Neural progenitor cell (in vitro differentiated cells): ENCODE measurements at regions not wholly inside any gene's neighbourhood (a gene's known extent, or its start where the extent isn't known, plus 50 kb on each side); places are given as distances from the start of the nearest gene placed in this dataset.

Experiments
- DNase-seq: peaks from one replicate; pipeline ENCODE4 v3.0.0-alpha.2; 2016; ENCODE audit warnings: low spot score
- H2AFZ ChIP-seq: fragments of 200-600 bp; sonication (generic); replicated peaks from 2 replicates; pipeline ENCODE4 v1.6.1; 2016; ENCODE audit warnings: antibody characterized with exemption
- H3F3A ChIP-seq: fragments of 200-600 bp; sonication (generic); 2 replicates; pipeline ENCODE4 v1.6.1; 2016; ENCODE audit warnings: antibody characterized with exemption, low read depth
- H3K27ac ChIP-seq: fragments of 200-600 bp; sonication (generic); 2 replicates; pipeline ENCODE4 v1.5.1; 2016; ENCODE audit warnings: mild to moderate bottlenecking
- H3K27me3 ChIP-seq: fragments of 200-600 bp; sonication (generic); 2 replicates; pipeline ENCODE4 v1.6.1; 2016; ENCODE audit warnings: mild to moderate bottlenecking, moderate library complexity
- H3K36me3 ChIP-seq: fragments of 200-600 bp; sonication (generic); 2 replicates; pipeline ENCODE4 v1.5.1; 2016
- H3K4me1 ChIP-seq: fragments of 200-600 bp; sonication (generic); 2 replicates; pipeline ENCODE4 v1.6.1; 2016; ENCODE audit warnings: mixed run types
- H3K4me2 ChIP-seq: fragments of 200-600 bp; sonication (generic); 2 replicates; pipeline ENCODE4 v1.6.1; 2016
- H3K4me3 ChIP-seq: fragments of 200-600 bp; sonication (generic); 2 replicates; pipeline ENCODE4 v1.5.1; 2016
- H3K79me2 ChIP-seq: fragments of 200-600 bp; sonication (generic); 2 replicates; pipeline ENCODE4 v1.6.1; 2016; ENCODE audit warnings: low read depth
- H3K9ac ChIP-seq: fragments of 200-600 bp; sonication (generic); 2 replicates; pipeline ENCODE4 v1.6.1; 2016
- H3K9me3 ChIP-seq: fragments of 200-600 bp; sonication (generic); 2 replicates; pipeline ENCODE4 v1.5.1; 2016; ENCODE audit warnings: low read depth
- H4K20me1 ChIP-seq: fragments of 200-600 bp; sonication (generic); 2 replicates; pipeline ENCODE4 v1.6.1; 2016; ENCODE audit warnings: low read depth
- H3K27ac Mint-ChIP-seq: 3 replicates; pipeline ENCODE4 v1.8.0; 2021; ENCODE audit warnings: mixed read lengths
- H3K27me3 Mint-ChIP-seq: 2 replicates; pipeline ENCODE4 v1.8.0; 2022; ENCODE audit warnings: low read depth, mild to moderate bottlenecking, inconsistent platforms, moderate library complexity, mixed read lengths; ENCODE audit not compliant: insufficient read depth
- H3K36me3 Mint-ChIP-seq: 3 replicates; pipeline ENCODE4 v1.8.0; 2021; ENCODE audit warnings: mixed read lengths
- H3K4me1 Mint-ChIP-seq: 3 replicates; pipeline ENCODE4 v1.8.0; 2021; ENCODE audit warnings: mixed read lengths
- H3K4me3 Mint-ChIP-seq: 3 replicates; pipeline ENCODE4 v1.8.0; 2021; ENCODE audit warnings: mild to moderate bottlenecking, moderate library complexity, mixed read lengths
- H3K9me3 Mint-ChIP-seq: 3 replicates; pipeline ENCODE4 v1.8.0; 2020; ENCODE audit warnings: mixed read lengths
- EZH2 ChIP-seq: fragments of 200-600 bp; sonication (generic); IDR thresholded peaks from 2 replicates; pipeline ENCODE4 v1.6.1; 2017; ENCODE audit warnings: antibody characterized with exemption, mild to moderate bottlenecking, moderate library complexity
- EZH2phosphoT487 ChIP-seq: fragments of 200-600 bp; sonication (generic); IDR thresholded peaks from 2 replicates; pipeline ENCODE4 v1.6.1; 2017; ENCODE audit warnings: antibody characterized with exemption
- TF ChIP-seq, protein P1 (sequence below): fragments of 200-600 bp; sonication (generic); IDR thresholded peaks from 2 replicates; pipeline ENCODE4 v1.5.1; 2017; ENCODE audit warnings: antibody characterized with exemption, mild to moderate bottlenecking

DNA sequence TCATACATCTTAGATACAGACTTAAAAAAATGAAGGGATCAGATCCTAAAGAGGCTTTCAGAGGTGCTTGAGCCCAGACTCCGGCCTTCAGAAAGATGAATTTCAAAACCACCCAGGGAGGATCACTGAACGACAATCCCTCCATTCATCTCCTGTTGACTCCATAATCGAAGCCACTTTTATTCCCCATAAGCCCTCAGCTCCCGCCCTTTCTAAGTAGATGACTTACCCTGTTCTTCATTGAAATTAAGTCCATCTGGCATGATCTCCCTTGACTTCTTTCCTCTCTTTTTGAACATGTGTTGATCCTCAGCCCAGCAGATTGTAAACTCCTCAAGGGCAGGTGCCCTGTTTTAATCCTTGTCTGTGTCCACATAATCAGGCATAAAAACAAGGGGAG is 50.8 kb upstream of the ASTN2 start:
- H3K27me3 ChIP-seq: no peaks in the 10 kb centered on the region
- H3K79me2 ChIP-seq: no peaks in the 10 kb centered on the region
- H4K20me1 ChIP-seq: no peaks in the 10 kb centered on the region
- H2AFZ ChIP-seq: no peak overlapping the region
- Mint-ChIP-seq H3K4me1 (peaks cover 2% of the 10 kb centered on the region), H3K36me3 (no peaks in the 10 kb centered on the region), H3K27me3 (peaks cover 8% of the 10 kb centered on the region), H3K27ac (no peak overlapping the region), H3K4me3 (no peak overlapping the region), H3K9me3 (no peaks in the 10 kb centered on the region)
- no peak overlapping the region for H3K9ac ChIP-seq
- no peaks in the 10 kb centered on the region for H3K36me3 ChIP-seq
- no peak overlapping the region for H3K27ac ChIP-seq
- H3K4me2 ChIP-seq: no peak overlapping the region
- no peak overlapping the region for H3K4me3 ChIP-seq
- DNase-seq: no peak
- no peaks in the 10 kb centered on the region for H3K9me3 ChIP-seq
- H3K4me1 ChIP-seq: peaks cover 6% of the 10 kb centered on the region
- TF ChIP-seq EZH2phosphoT487 (no peak), EZH2 (no peak)
- TF ChIP-seq, protein P1, sequence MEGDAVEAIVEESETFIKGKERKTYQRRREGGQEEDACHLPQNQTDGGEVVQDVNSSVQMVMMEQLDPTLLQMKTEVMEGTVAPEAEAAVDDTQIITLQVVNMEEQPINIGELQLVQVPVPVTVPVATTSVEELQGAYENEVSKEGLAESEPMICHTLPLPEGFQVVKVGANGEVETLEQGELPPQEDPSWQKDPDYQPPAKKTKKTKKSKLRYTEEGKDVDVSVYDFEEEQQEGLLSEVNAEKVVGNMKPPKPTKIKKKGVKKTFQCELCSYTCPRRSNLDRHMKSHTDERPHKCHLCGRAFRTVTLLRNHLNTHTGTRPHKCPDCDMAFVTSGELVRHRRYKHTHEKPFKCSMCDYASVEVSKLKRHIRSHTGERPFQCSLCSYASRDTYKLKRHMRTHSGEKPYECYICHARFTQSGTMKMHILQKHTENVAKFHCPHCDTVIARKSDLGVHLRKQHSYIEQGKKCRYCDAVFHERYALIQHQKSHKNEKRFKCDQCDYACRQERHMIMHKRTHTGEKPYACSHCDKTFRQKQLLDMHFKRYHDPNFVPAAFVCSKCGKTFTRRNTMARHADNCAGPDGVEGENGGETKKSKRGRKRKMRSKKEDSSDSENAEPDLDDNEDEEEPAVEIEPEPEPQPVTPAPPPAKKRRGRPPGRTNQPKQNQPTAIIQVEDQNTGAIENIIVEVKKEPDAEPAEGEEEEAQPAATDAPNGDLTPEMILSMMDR: no peak
- no peaks in the 10 kb centered on the region for H3F3A ChIP-seq

- Histone ChIP-seq H3K79me2 (no peaks in the 10 kb centered on the region), H3F3A (no peaks in the 10 kb centered on the region), H3K9me3 (no peaks in the 10 kb centered on the region), H4K20me1 (no peaks in the 10 kb centered on the region), H3K4me3 (no peak overlapping the region), H3K4me2 (no peak overlapping the region), H3K9ac (no peak overlapping the region), H3K4me1 (peaks cover 6% of the 10 kb centered on the region), H3K27me3 (no peaks in the 10 kb centered on the region), H2AFZ (no peak overlapping the region), H3K27ac (no peak overlapping the region), H3K36me3 (no peaks in the 10 kb centered on the region)
- TF ChIP-seq, protein P1: no peak
- TF ChIP-seq EZH2 (no peak), EZH2phosphoT487 (no peak)
- Mint-ChIP-seq H3K36me3 (no peaks in the 10 kb centered on the region), H3K27ac (no peak overlapping the region), H3K4me3 (no peak overlapping the region), H3K4me1 (peaks cover 2% of the 10 kb centered on the region), H3K27me3 (peaks cover 8% of the 10 kb centered on the region), H3K9me3 (no peaks in the 10 kb centered on the region)
- no peak for DNase-seq
These were observed 50.2 kb upstream of the ASTN2 start for GRCh38 chr9:117464941-117465616.
